ENCODE measurements at regions not wholly inside any gene's neighbourhood (a gene's known extent, or its start where the extent isn't known, plus 50 kb on each side); places are given as distances from the start of the nearest gene placed in this dataset.

DNA sequence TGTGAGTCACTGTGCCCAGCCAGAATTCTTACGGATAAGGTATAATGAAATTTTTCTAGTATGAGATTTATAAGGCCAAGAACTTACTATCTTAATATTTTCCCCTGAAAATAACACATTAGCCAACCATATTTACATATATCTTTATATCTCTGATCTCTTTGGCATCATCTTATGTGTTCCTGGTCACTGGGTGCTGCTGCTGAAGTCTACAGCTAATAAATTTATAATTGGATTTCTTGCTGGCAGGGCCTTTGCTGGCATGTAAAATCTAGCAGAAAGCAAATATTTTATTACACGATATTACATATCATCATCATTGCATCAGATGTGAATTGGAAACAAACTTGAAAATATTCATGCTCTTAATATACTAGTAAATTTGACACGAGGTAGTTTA lies 590.7 kb downstream of the ANXA1 start:
- Mint-ChIP-seq H3K27me3 (no peaks in the 10 kb centered on the region), H3K36me3 (no peaks in the 10 kb centered on the region), H3K27ac (no peak overlapping the region), H3K4me1 (no peaks in the 10 kb centered on the region), H3K9me3 (peaks cover 2% of the 10 kb centered on the region), H3K4me3 (no peak overlapping the region)
- no peak for DNase-seq

DNA sequence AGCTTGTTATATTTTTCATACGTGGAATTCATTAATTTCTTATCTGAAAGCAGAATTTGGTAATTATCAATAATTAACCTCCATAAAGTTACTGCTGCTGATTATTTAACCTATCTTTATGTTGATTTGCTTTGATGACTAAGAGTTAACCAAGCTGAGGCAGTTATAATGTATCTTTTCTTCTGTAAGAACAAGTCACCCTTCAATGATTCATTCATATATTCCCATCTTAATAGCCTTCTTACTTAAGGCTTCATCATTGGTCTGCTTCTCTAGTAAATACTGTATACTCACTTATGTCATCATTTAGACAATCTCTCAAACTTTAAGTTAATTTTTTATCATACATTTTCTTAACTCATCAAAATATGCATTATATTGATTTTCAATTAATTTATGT lies 592.2 kb downstream of the ANXA1 start:
- Mint-ChIP-seq H3K27me3 (no peaks in the 10 kb centered on the region), H3K9me3 (peaks cover 5% of the 10 kb centered on the region), H3K36me3 (no peaks in the 10 kb centered on the region), H3K4me1 (no peaks in the 10 kb centered on the region), H3K4me3 (no peak overlapping the region), H3K27ac (no peak overlapping the region)
- DNase-seq: no peak

DNA sequence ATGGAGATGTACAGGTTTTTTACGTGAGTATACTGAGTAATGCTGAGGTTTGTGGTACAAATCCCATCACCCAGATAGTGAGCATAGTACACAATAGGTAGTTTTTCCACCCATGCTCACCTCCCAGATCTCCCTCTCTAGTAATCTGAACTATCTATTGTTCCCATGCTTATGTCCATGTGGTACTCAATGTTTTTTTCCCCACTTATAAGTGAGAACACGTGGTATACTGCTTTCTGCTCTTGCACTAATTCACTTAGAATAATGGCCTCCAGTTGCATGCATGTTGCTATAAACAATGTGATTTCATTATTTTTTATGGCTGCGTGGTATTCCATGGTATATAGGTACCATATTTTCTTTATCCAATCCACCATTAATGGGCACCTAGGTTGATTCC lies 593.9 kb downstream of the ANXA1 start:
- no peak overlapping the region for H3K4me3 Mint-ChIP-seq
- no peaks in the 10 kb centered on the region for H3K27me3 Mint-ChIP-seq
- DNase-seq: no peak
- peaks cover 5% of the 10 kb centered on the region for H3K9me3 Mint-ChIP-seq
- no peak overlapping the region for H3K27ac Mint-ChIP-seq
- no peaks in the 10 kb centered on the region for H3K36me3 Mint-ChIP-seq
- H3K4me1 Mint-ChIP-seq: no peaks in the 10 kb centered on the region

DNA sequence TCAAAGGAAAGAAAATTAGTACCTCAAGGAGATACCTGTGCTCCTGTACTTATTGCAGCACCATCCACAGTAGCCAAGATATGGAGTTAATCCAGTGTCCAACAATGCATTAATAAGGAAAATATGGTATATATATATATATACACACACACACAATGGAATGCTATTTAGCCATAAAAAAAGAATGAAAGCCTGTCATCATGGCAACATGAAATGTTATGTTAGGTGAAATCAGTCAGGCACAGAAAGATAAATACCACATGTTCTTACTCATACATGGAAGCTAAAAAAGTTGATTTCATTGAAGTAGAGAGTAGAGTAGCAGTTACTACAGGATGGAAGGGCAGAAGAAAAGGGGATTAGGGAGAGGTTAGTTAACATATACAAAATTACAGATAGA lies 601.5 kb downstream of the ANXA1 start:
- Mint-ChIP-seq H3K4me3 (no peak overlapping the region), H3K9me3 (no peaks in the 10 kb centered on the region), H3K36me3 (no peaks in the 10 kb centered on the region), H3K27me3 (no peaks in the 10 kb centered on the region), H3K4me1 (no peaks in the 10 kb centered on the region), H3K27ac (no peak overlapping the region)
- DNase-seq: no peak

DNA sequence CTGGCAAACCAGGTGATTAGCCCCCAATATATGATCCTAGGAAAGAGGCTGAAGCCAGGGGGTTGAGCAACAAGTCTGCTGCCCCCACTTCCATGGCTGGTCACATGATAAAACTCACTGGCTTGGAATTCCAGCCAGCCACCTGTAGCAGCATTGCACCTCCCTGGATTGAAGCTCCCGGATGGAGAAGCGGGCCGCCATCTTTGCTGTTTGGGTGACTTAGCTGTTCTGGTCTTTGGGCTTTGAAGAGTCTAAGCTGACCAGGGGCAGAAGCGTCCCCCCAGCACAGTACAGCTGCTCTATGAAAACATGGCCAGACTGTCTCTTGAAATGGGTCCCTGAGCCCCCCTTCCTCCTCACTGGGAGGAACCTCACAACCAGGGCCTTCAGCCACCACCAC lies 610.2 kb downstream of the ANXA1 start:
- H3K36me3 Mint-ChIP-seq: no peaks in the 10 kb centered on the region
- H3K27me3 Mint-ChIP-seq: no peaks in the 10 kb centered on the region
- no peak overlapping the region for H3K4me3 Mint-ChIP-seq
- H3K27ac Mint-ChIP-seq: no peak overlapping the region
- H3K4me1 Mint-ChIP-seq: no peaks in the 10 kb centered on the region
- peaks cover 7% of the 10 kb centered on the region for H3K9me3 Mint-ChIP-seq
- no peak for DNase-seq

DNA sequence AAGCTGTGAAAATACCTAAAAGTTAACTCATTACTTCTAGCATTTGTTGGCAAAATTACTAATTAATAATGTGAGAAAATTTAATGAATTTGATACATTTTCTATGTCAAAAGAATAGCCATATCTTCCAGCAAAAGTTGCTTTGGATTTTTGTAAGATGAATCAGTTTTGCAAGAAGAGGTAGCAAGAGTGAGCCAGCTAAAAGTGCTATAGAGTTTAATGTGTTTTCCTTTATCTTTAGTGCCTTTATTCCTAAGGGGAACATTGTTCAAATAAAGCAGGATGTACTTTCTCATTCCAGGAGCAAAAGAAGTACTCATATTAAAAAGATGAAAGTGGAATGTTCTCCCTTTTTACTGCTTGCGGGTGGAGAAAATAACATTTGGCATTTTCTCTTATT lies 622.2 kb downstream of the ANXA1 start:
- H3K36me3 Mint-ChIP-seq: no peaks in the 10 kb centered on the region
- H3K27me3 Mint-ChIP-seq: no peaks in the 10 kb centered on the region

DNA sequence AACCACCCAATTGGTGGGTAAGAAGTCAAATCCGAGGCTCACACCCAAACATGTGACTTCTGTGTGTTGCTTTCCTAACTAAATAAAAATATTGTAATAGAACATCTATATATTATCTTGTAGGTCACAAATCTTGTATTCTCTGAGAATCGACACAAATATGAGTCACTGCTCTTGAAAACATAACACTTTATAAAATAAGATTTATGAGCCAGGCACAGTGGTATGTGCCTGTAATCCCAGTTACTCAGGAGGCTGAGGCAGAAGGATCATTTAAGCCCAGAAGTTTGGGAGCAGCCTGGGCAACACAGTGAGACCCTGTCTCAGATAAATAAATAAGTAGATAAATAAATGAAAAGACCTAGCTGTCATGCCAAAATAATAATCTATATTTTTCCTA lies 624.1 kb downstream of the ANXA1 start:
- DNase-seq: no peak
- Mint-ChIP-seq H3K4me1 (no peaks in the 10 kb centered on the region), H3K4me3 (no peak overlapping the region), H3K27ac (no peak overlapping the region), H3K27me3 (no peaks in the 10 kb centered on the region), H3K36me3 (no peaks in the 10 kb centered on the region), H3K9me3 (no peaks in the 10 kb centered on the region)

More for the DNA sequence above, 622.2 kb downstream of the ANXA1 start:
- no peak overlapping the region for H3K4me3 Mint-ChIP-seq
- peaks cover 2% of the 10 kb centered on the region for H3K9me3 Mint-ChIP-seq
- no peaks in the 10 kb centered on the region for H3K4me1 Mint-ChIP-seq
- no peak overlapping the region for H3K27ac Mint-ChIP-seq
- DNase-seq: no peak

DNA sequence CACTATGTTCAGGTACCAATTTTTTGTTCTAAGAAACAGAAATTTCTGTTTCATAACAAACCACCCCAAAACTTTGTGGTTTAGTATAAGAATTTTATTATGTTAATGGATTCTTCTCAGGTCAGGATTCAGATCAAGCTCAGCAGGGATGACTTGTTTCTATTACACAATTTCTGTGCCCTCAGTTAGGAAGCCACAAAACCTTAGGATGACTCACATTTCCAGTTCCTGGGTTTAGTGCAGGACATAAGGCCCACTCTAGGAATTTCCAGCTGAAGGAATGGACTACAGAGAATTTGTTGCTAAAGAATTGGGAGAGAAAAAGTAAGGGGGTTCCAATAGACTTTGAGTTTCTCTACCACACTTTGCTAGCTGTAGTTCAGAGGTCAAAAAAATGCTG lies 629.3 kb downstream of the ANXA1 start:
- Mint-ChIP-seq H3K9me3 (no peaks in the 10 kb centered on the region), H3K36me3 (no peaks in the 10 kb centered on the region), H3K4me1 (no peaks in the 10 kb centered on the region), H3K27ac (no peak overlapping the region), H3K27me3 (no peaks in the 10 kb centered on the region), H3K4me3 (no peak overlapping the region)
- no peak for DNase-seq

DNA sequence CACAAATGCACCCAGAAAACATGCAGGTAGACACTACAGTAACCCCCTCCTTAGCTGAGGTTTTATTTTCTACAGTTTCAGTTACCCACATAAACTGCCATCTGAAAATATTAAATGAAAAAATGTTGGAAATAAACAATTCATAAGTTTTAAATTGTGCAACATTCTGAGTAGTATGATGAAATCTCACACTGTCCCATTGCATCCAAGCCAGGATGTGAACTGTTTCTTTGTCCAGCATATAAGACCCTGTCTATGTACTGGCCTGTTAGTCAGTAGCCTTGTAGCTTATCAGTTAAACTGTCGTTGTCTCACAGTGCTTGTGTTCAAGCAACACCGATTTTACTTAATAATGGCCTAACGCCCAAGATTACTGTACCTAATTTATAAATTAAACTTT lies 630.5 kb downstream of the ANXA1 start:
- Mint-ChIP-seq H3K4me1 (no peaks in the 10 kb centered on the region), H3K27me3 (no peaks in the 10 kb centered on the region), H3K27ac (no peak overlapping the region), H3K4me3 (no peak overlapping the region), H3K36me3 (no peaks in the 10 kb centered on the region), H3K9me3 (no peaks in the 10 kb centered on the region)
- no peak for DNase-seq

DNA sequence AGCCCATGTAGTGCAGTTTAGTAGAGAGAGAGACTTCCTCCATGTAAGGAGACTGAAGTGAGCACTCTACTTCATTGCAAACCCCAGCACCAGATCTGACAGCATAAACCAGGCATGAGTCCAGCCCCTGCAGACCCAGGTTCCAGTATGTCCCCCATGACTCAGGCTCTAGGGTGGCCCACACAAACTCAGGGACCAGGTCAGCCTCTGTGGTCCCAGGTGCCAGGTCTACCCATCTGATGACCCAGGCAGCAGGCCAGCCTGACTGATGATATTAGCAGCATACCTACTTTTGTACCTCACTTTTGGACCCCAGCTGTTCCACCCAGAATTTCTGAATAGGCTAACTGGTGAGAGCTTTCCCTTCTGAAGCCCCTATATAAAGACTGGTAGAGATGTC lies 647.8 kb downstream of the ANXA1 start:
- H3K36me3 Mint-ChIP-seq: no peaks in the 10 kb centered on the region
- no peaks in the 10 kb centered on the region for H3K4me1 Mint-ChIP-seq
- H3K27ac Mint-ChIP-seq: no peak overlapping the region
- no peaks in the 10 kb centered on the region for H3K27me3 Mint-ChIP-seq
- DNase-seq: no peak
- H3K4me3 Mint-ChIP-seq: no peak overlapping the region
- H3K9me3 Mint-ChIP-seq: peaks cover 6% of the 10 kb centered on the region

DNA sequence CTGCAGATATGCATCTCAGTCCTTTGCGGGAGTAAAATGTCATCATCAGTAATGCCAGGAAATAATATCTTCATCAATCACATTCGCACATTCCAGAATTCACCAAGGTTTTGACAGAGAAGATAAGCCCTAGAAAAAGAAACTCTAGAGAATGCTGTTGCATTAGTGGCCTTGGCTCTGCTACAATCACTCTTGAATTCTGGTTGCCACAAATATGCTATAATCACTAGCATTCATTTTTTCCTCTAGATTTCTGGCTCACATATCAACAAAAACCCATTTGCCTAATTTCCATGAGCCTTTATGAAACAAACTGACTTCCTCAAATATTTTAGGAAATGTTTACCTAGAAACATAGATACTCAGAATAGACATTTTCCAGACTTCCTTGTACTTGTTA lies 653.4 kb downstream of the ANXA1 start:
- H3K9me3 Mint-ChIP-seq: peaks cover 3% of the 10 kb centered on the region
- H3K36me3 Mint-ChIP-seq: no peaks in the 10 kb centered on the region
- no peak overlapping the region for H3K4me3 Mint-ChIP-seq
- H3K4me1 Mint-ChIP-seq: no peaks in the 10 kb centered on the region
- no peaks in the 10 kb centered on the region for H3K27me3 Mint-ChIP-seq
- no peak overlapping the region for H3K27ac Mint-ChIP-seq
- DNase-seq: no peak

DNA sequence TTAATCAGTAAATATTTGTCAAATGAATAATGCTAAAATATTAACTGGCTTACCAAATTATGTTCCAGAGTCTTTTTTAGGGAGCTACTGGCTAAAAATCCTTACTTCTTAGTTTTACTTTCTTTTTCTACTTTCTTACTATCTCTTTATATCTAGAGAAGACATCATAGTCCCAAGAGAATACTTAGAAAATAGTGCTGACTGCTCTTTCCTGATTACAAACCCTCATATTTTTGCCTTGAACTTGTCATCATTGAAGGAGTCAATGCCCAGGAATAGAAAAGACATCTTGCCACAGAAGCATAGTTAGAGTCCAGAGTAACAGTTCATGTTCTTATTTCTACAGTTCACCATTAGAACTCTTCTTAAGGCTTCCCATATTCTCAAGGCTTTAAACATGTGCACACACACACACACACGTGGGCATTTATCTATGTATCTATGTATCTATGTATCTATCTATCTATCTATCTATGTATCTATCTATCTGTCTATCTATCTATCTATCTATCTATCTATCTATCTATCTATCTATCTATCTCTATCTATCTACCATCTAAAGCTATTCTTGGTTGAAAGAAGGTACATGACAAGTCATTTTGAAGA lies 654.3 kb downstream of the ANXA1 start:
- DNase-seq: no peak
- Mint-ChIP-seq H3K4me1 (no peaks in the 10 kb centered on the region), H3K36me3 (no peaks in the 10 kb centered on the region), H3K9me3 (no peaks in the 10 kb centered on the region), H3K4me3 (no peak overlapping the region), H3K27me3 (no peaks in the 10 kb centered on the region), H3K27ac (no peak overlapping the region)

DNA sequence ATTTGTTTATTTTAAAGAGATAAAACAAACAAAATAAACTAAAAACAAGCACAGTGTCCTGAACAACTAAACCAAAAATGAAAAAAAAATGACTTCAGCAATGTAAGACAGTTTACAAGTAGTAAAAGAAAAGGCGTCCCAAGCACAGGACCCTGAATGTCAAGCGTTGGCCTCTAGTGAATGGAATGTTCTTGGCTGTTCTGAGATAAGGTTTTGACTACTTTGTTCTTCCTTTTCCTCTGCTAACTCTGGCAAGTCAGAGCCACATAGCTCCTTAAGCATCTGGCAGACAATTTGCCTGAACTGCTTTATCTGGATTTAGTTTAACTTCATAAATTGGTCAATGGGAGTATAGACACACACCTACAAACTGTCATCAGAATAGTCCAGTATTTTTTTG lies 655.2 kb downstream of the ANXA1 start:
- no peak overlapping the region for H3K27ac Mint-ChIP-seq
- H3K27me3 Mint-ChIP-seq: no peaks in the 10 kb centered on the region
- no peaks in the 10 kb centered on the region for H3K36me3 Mint-ChIP-seq
- DNase-seq: no peak
- no peaks in the 10 kb centered on the region for H3K4me1 Mint-ChIP-seq
- no peaks in the 10 kb centered on the region for H3K9me3 Mint-ChIP-seq
- H3K4me3 Mint-ChIP-seq: no peak overlapping the region

DNA sequence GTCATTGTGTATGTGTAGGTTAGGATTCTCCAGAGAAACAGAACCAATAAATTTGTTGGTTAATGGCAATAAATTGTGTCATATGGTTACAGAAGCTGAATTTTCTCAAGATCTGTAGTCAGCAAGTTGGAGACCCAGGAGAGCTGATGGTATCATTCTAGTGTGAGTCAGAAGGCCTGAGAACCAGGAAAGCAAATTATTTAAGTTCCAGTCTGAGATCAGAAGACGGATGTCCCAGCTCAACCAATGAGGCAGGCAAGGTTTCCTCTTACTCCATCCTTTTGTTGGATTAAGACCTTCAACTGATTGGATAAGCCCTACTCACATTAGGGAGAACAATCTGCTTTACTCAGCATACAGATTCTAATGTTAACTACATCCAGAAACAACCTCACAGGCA lies 656.3 kb downstream of the ANXA1 start:
- H3K9me3 Mint-ChIP-seq: peaks cover 2% of the 10 kb centered on the region
- H3K4me1 Mint-ChIP-seq: no peaks in the 10 kb centered on the region
- no peaks in the 10 kb centered on the region for H3K27me3 Mint-ChIP-seq
- DNase-seq: no peak
- H3K36me3 Mint-ChIP-seq: no peaks in the 10 kb centered on the region
- H3K27ac Mint-ChIP-seq: no peak overlapping the region
- no peak overlapping the region for H3K4me3 Mint-ChIP-seq

DNA sequence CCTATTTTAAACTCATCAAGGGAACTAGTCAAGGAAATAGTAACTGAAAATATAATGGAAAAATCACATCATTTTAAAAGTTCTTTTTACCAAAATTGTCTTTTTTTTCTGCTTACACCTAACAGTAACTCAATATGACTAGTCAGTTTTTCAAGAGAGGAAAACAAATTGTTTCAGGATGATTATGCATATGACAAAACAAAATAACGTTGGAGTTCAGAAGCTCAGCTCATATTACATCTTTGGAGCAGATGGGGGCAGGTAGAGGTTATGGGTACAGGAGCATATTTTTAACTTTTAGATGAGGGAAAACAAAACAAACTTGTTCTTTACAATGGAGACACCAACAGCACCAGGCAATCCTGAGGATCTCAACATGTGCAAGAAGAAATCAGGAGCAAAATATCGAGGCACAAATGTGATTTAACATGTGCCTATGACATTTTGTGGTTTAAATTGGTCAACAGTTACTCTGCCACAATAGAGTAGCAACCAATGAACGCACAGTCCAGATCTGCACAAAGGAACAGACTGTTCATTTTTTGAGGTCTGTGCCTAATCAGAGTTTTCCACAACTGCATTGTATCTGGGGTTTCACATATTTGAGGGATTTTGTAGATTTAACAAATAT lies 659.0 kb downstream of the ANXA1 start:
- H3K4me1 Mint-ChIP-seq: no peaks in the 10 kb centered on the region
- H3K4me3 Mint-ChIP-seq: no peak overlapping the region
- peaks cover 2% of the 10 kb centered on the region for H3K9me3 Mint-ChIP-seq
- no peak for DNase-seq
- no peak overlapping the region for H3K27ac Mint-ChIP-seq
- H3K36me3 Mint-ChIP-seq: no peaks in the 10 kb centered on the region
- no peaks in the 10 kb centered on the region for H3K27me3 Mint-ChIP-seq

DNA sequence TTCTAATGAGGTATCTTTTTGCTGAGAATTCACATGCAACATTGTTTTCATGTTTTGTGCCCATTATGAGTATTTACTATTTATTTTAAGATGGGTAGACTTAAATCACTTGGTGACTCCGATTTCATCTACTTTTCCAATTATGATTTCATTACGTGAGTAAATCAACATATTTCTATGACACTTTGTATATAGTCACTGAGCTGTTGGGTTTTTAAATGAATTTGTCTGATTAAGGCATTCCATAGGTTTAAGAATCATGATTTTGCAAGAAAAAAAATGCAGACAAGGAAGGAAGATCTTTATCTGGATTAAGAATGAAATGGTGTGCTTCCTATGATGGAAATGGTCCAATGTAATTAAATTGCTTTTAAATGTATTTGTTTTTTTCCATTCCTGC lies 661.9 kb downstream of the ANXA1 start:
- no peak for DNase-seq
- Mint-ChIP-seq H3K27ac (no peak overlapping the region), H3K36me3 (no peaks in the 10 kb centered on the region), H3K9me3 (peaks cover 2% of the 10 kb centered on the region), H3K4me1 (no peaks in the 10 kb centered on the region), H3K27me3 (no peaks in the 10 kb centered on the region), H3K4me3 (no peak overlapping the region)

Data from activated naive CD8-positive, alpha-beta T cell treated with anti-CD3 and anti-CD28 coated beads for 36 hours (primary cell).